ENCODE measurements at regions not wholly inside any gene's neighbourhood (a gene's known extent, or its start where the extent isn't known, plus 50 kb on each side); places are given as distances from the start of the nearest gene placed in this dataset.
"Not testable (repeated sequence)": the region's sequence is repeated elsewhere in the genome, so short reads cannot be mapped to it uniquely, and the experiment has no call there.

DNA sequence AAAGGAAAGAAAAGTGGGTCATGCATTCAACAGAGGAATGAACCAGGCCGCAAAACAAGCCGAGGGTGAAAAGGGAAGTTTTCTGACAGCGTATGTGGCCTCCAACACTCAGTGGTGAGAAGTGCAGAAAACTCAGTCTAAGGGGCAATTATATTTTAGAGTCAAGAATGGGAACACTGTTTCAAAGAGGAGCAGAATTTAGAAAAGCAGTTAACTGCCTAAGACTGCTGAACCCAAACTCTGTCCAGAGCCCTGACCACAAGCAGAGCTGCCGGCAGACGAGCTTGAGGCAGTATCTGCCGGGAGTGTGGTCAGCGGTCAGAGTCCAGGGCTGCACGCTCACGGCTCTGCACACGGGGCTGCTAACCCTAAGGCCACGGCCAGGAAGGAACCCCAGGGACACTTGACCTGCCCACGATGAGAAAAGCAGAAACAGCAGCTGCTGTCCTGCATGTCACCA lies 347.0 kb upstream of the ID2 start:
- no peak for DNase-seq (ENCODE audit: low read depth)

- DNase-seq (ENCODE audit: low read depth), result no peak
Observed at GRCh38 chr2:8335801-8336200, 346.1 kb upstream of the ID2 start.

DNA sequence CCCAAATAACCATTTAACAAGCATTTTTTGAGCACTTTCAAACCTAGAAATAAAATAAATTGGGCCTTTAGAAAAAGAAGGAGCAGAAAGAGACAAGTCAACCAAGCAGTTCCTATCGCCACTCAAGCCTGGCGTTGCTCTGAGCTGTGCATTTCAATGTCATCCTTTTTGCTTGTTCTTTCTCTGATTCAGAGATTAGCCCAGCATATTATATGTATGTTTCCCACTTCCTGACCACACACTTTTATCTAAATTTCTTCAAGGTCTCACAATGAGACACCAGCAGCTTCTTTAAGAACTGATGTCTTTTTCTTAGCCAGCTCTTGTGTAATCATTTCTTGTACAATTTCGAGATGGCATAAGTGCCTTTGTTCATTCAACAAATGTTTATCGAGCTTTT lies 344.5 kb upstream of the ID2 start:
- no peak for DNase-seq (ENCODE audit: low read depth)

GRCh38 chr2:8342407-8342806 lies 339.4 kb upstream of the ID2 start:
- no peak for DNase-seq (ENCODE audit: low read depth)

DNA sequence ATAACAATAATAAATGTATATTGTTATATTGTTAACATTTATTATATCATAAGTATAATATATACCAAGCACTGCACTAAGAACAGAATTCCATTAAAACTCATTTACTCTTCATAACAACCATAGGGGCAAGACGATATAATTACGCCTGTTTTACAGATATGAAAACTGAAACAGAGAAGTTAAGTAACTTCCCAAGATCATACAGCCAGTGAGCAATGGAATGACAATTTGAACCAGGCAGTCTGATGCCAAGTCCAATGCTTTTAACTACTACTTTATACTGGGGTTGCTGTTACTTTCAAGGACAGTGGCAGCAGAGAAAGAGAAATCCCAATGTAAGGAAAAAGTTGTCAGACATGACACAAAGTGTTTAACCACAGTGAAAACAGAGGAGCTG lies 338.8 kb upstream of the ID2 start:
- DNase-seq (ENCODE audit: low read depth), result no peak

GRCh38 chr2:8344144-8345097 lies 337.4 kb upstream of the ID2 start:
- no peak for DNase-seq (ENCODE audit: low read depth)

DNA sequence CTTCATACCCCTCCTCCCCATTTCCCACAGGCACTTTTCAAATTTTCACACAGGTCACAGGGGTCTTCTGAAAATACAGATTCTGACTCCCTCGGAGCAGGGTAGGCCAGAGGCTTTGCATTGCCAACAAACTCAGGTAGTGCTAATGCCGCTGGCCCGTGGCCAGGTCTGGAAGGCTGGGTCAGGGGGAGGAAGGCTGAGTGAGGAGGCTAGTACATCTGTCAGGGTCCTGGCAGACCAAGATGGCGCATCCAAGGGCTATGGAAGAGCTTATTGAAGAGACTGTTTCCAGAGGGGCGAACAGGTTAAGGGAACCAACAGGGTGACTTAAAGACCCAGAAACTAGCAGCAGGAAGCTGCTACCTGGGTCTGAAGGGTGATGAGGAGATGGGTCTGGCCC lies 336.7 kb upstream of the ID2 start:
- DNase-seq (ENCODE audit: low read depth), result no peak

DNA sequence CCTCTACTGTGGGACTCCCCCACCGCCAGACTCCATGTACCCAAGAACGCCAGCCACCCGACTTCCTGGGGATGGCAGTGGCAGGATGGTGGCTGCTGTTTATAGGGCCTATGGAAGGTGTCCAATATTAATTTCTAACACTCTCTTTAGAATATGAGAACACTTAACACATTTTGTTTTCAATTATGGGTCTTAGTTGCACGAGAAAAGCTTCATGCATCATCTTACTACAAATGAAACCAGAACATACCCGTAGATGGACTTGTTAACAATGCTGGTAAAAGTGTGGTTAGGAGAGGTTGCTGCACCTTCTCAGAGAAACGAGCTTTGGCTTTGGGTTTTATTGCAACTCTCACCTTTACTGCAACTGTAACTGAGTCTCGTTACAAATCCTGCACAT lies 335.6 kb upstream of the ID2 start:
- DNase-seq (ENCODE audit: low read depth), result no peak

DNA sequence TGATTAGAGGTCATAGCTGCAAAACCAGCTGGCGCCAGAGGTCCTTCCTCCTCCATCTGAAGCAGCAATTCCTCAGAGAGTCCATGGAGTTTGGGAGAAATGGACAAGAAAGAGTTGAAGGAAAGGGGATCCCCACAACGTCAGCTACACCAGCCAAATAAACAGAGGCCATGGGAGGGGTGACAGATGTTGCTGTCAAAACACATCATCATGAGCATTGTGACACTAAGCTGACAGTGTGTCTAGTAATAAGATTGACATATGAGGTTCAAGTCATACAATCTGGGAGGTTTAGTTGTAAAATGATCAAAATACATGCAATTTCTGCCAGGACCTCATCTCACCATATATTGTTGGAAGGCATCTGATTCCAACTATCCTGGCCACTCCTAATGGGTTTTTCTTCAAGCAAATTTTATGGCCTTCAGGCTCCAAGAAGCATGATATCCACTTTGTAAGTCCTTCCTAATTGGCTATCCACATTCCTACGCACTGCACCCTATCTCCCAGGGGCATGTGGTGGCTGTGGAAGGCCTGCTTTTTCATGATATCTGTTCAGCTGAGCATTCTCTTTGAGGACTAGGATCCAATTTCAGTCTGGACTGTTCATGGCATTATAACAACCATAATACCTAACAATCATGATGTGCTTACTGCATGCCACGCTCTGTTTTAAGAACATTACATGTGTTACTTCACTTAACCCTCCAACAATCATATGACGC lies 335.0 kb upstream of the ID2 start:
- DNase-seq (ENCODE audit: low read depth), result no peak

DNA sequence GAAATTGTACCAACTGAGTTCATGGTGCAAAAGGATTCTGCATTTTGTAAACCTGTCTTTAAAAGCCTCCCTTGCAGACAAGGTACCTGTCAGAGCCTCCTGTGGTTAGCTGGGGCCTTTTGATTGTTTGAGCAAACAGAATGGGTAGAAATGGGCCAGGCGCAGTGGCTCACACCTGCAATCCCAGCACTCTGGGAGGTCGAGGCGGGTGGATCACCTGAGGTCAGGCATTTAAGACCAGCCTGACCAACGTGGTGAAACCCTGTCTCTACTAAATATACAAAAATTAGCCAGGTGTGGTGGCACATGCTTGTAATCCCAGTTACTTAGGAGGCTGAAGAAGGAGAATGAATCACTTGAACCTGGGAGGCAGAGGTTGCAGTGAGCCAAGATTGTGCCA lies 332.9 kb upstream of the ID2 start:
- not testable (repeated sequence) for DNase-seq (ENCODE audit: low read depth)

DNA sequence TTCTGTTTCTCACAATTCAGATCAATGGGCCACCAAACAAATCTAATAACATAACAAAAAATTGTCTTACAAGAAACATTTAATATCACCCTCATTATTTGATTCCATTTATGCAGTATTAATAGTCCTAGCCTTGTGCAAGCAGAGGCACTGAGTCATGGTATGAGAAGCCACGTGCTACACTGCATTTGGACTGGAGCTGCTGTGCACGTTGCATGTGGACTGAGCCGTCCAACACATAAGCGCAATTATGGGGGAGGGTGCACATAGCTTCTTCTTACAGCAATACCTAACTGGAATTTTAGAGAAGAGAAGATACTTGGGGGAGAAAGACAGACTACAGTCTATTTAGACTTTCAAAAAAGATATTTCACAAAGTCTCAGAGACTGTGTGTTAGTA lies 329.6 kb upstream of the ID2 start:
- DNase-seq (ENCODE audit: low read depth), result no peak

DNA sequence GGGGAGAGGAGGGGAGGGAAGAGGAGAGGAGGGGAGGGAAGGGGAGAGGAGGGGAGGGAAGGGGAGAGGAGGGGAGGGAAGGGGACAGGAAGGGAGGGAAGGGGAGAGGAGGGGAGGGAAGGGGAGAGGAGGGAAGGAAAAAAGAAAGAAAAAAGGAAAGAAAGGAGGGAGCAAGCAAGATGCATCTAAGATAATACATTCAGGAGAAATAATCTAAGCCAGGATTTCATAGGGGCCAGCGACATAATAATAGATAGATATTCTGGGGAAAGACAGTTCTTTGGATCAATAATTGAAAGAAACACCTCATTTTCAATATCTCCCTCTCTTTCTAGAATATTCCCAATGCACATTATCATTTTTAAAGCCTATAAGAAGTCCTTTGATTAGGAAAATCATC lies 328.9 kb upstream of the ID2 start:
- DNase-seq (ENCODE audit: low read depth), result no peak

- DNase-seq (ENCODE audit: low read depth), result no peak
Observed at GRCh38 chr2:8355102-8355859, 326.6 kb upstream of the ID2 start.

GRCh38 chr2:8357738-8358518 lies 323.9 kb upstream of the ID2 start:
- DNase-seq (ENCODE audit: low read depth), result no peak

DNA sequence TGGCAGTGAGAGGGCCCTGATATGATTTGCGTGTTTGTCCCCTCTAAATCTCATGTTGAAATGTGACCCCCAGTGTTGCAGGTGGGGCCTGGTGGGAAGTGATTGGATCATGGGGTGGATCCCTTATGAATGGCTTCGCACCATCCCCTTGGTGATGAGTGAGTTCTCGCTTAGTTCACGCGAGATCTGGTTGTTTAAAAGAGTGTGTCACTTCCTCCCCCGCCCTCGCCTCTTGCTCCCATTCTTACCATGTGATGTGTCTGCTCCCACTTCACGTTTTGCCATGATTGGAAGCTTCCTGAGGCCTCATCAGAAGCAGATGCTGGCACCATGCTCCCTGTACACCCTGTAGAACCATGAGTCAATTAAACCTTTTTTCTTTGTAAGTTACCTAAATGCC lies 319.9 kb upstream of the ID2 start:
- no peak for DNase-seq (ENCODE audit: low read depth)

DNA sequence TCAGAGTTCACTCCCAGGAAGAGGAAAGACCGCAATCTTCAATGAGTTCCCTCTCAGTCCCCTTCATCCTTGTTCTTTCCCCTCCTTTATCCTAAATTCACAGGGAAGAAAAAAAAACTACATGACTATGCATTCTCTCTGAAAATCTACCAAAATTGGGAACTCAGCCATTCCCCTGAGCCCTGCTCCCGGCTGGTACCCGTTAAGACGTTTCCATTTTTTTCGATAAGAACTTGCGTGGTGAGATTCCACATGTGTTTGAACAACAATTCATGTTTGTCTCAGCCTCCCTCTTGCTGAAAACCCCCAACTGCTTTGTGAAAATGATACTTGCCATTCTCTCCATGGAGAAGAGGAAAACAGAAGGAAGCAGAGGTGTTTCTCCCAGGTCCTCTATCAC lies 318.7 kb upstream of the ID2 start:
- no peak for DNase-seq (ENCODE audit: low read depth)

DNA sequence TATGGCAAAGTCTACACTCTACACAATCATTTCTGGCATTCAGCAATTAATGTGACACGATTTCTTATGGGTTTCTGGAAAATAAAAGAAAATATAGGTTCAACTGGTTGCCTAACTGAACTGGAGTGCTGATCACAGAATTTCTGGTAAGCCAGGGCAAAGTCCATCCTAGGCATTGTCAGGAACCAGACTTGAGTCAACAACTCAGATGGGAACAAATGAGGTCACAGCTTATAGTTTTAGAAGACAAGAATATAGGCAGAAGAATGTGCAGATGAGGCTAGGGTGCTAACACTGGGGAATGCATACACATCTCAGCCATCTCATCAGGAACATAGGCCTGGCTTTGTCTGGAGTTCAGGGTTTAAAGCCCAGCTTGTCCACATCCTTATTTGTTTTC lies 317.2 kb upstream of the ID2 start:
- no peak for DNase-seq (ENCODE audit: low read depth)

- no peak for DNase-seq (ENCODE audit: low read depth)
Observed at GRCh38 chr2:8365331-8365910, 316.4 kb upstream of the ID2 start.

DNA sequence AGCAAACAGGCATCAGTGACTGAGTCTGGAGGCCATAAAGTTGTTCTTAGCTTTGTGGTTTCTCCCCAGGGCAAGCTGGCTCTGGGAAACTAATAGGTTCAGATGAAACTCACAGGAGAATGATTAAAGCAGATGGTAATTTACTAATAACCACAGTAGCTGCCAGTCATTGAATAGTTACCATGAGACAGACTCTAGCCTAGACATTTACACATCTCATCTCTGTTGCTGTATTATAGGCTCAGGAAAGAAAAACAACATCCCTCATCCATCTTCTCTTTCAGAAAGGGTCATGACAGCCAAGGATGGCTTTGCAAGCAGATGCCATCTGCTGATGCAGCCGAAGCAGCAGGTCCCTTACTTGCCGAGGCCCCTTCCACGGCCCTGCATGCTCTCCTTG lies 314.0 kb upstream of the ID2 start:
- DNase-seq (ENCODE audit: low read depth), result no peak

GRCh38 chr2:8368463-8368862 lies 313.4 kb upstream of the ID2 start:
- no peak for DNase-seq (ENCODE audit: low read depth)

DNA sequence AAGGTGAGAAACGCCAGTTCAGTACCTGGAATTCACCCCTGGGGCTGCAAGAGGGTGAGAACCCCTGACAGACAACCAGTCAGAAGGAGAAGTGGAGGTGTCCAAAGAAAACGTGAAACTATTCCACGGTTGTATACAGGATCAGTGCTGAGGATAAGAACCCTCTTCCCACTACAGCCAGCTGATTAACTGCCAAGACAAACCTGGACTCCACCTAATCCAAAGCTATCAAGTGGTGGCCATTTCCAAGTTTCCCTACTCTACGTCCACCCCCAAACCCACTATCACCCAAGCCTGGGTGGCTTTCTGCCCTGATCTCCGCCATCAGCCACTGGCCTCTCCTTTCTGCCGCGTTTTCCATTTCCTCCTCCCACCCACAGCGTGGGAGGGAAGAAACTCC lies 312.3 kb upstream of the ID2 start:
- no peak for DNase-seq (ENCODE audit: low read depth)

All from stimulated activated CD8-positive, alpha-beta memory T cell treated with anti-CD3 and anti-CD28 coated beads, Interleukin-7, amount 100 ng/mL, for 24 hours (primary cell).